Smooth muscle cell (in vitro differentiated cells): ENCODE measurements at regions not wholly inside any gene's neighbourhood (a gene's known extent, or its start where the extent isn't known, plus 50 kb on each side); places are given as distances from the start of the nearest gene placed in this dataset.

ENCODE experiments used
- DNase-seq: peaks from one replicate; lab custom pipeline; 2025; ENCODE audit not compliant: unreplicated experiment; lab: John Stamatoyannopoulos, UW
- H2AFZ ChIP-seq: fragments of 200-600 bp; sonication (generic); 2 replicates; pipeline ENCODE4 v1.6.0; 2016; ENCODE audit warnings: antibody characterized with exemption, low read depth, mild to moderate bottlenecking
- H3F3A ChIP-seq: fragments of 200-600 bp; sonication (generic); 2 replicates; pipeline ENCODE4 v1.6.0; 2017; ENCODE audit warnings: antibody characterized with exemption, low read depth
- H3K27ac ChIP-seq: fragments of 200-600 bp; sonication (generic); 2 replicates; pipeline ENCODE4 v1.5.1; 2016; ENCODE audit warnings: low read depth, mild to moderate bottlenecking
- H3K27me3 ChIP-seq: fragments of 200-600 bp; sonication (generic); 2 replicates; pipeline ENCODE4 v1.6.1; 2016; ENCODE audit warnings: low read depth, mild to moderate bottlenecking
- H3K36me3 ChIP-seq: fragments of 200-600 bp; sonication (generic); 2 replicates; pipeline ENCODE4 v1.5.1; 2016; ENCODE audit warnings: low read depth
- H3K4me1 ChIP-seq: fragments of 200-600 bp; sonication (generic); 2 replicates; pipeline ENCODE4 v1.5.1; 2016; ENCODE audit warnings: low read depth
- H3K4me2 ChIP-seq: fragments of 200-600 bp; sonication (generic); 2 replicates; pipeline ENCODE4 v1.6.0; 2016; ENCODE audit warnings: mild to moderate bottlenecking
- H3K4me3 ChIP-seq: fragments of 200-600 bp; sonication (generic); 2 replicates; pipeline ENCODE4 v1.5.1; 2016; ENCODE audit warnings: mild to moderate bottlenecking
- H3K79me2 ChIP-seq: fragments of 200-600 bp; sonication (generic); 2 replicates; pipeline ENCODE4 v1.6.0; 2016; ENCODE audit warnings: low read depth, mild to moderate bottlenecking
- H3K9ac ChIP-seq: fragments of 200-600 bp; sonication (generic); 2 replicates; pipeline ENCODE4 v1.6.0; 2016; ENCODE audit warnings: low read depth
- H3K9me3 ChIP-seq: fragments of 200-600 bp; sonication (generic); replicated peaks from 2 replicates; pipeline ENCODE4 v1.5.1; 2016; ENCODE audit warnings: low read depth
- H4K20me1 ChIP-seq: fragments of 200-600 bp; sonication (generic); 2 replicates; pipeline ENCODE4 v1.6.0; 2016; ENCODE audit warnings: low read depth
- CTCF ChIP-seq: fragments of 200-600 bp; sonication (generic); IDR thresholded peaks from 2 replicates; pipeline ENCODE4 v1.5.1; 2017; ENCODE audit warnings: borderline replicate concordance, mild to moderate bottlenecking, antibody characterized with exemption; ENCODE audit not compliant: insufficient read depth, poor library complexity, severe bottlenecking
- WGBS: methylation state at CpG from one replicate; pipeline ENCODE4 v1.1.7; 2016; ENCODE audit warnings: low lambda C conversion rate; 5-methylcytosine and 5-hydroxymethylcytosine counted together

- no peaks in the 10 kb centered on the region for H4K20me1 ChIP-seq
- no peak for DNase-seq
- H3K9ac ChIP-seq, result no peak overlapping the region
- no peaks in the 10 kb centered on the region for H3F3A ChIP-seq
- no peak for TF ChIP-seq CTCF
- no peaks in the 10 kb centered on the region for H3K79me2 ChIP-seq
- 92% methylated on average over 2 of the region's 2 CpGs for WGBS
- no peaks in the 10 kb centered on the region for H3K27me3 ChIP-seq
- no peaks in the 10 kb centered on the region for H3K36me3 ChIP-seq
- no peaks in the 10 kb centered on the region for H3K4me1 ChIP-seq
- H2AFZ ChIP-seq, result no peak overlapping the region
- no peak overlapping the region for H3K4me3 ChIP-seq
- no peak overlapping the region for H3K4me2 ChIP-seq
- no peaks in the 10 kb centered on the region for H3K9me3 ChIP-seq
- H3K27ac ChIP-seq, result no peak overlapping the region
Observed at GRCh38 chr6:48307573-48307972, 196.6 kb upstream of the PTCHD4 start.

DNA sequence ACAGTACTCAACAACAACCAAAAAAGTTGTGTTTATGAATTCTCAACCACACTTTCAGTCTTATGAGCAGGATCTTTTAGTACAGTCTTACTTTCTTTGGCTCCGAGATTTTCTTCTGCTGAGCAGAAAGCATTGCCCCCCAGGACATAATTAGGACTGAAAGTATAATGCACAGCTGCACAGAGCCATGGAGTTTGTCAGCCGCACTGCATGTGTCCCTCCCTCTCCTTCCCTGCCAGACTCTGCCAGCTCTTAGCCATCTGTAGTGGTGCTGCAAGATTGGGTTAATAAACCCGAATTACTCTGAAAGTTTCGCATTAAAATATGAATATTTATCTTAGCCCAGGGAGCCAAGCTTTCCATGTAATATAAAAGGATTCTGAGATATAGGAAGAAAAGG lies 179.6 kb upstream of the PTCHD4 start:
- no peak for TF ChIP-seq CTCF

GRCh38 chr6:48289841-48290240 lies 178.8 kb upstream of the PTCHD4 start:
- Histone ChIP-seq H3K4me3 (no peak overlapping the region), H3F3A (no peaks in the 10 kb centered on the region), H3K9ac (no peak overlapping the region), H3K4me2 (no peak overlapping the region), H3K79me2 (no peaks in the 10 kb centered on the region), H3K36me3 (no peaks in the 10 kb centered on the region), H3K9me3 (no peaks in the 10 kb centered on the region), H3K4me1 (no peaks in the 10 kb centered on the region), H3K27me3 (no peaks in the 10 kb centered on the region), H2AFZ (no peak overlapping the region), H3K27ac (no peak overlapping the region), H4K20me1 (no peaks in the 10 kb centered on the region)
- TF ChIP-seq CTCF, result no peak
- 69% methylated on average over 5 of the region's 5 CpGs for WGBS
- DNase-seq, result no peak

More for the DNA sequence above, 179.6 kb upstream of the PTCHD4 start:
- H4K20me1 ChIP-seq, result no peaks in the 10 kb centered on the region
- no peak overlapping the region for H2AFZ ChIP-seq
- no peak overlapping the region for H3K4me3 ChIP-seq
- no peak overlapping the region for H3K9ac ChIP-seq
- H3K27me3 ChIP-seq, result no peaks in the 10 kb centered on the region
- WGBS, result 94% methylated on average over 4 of the region's 4 CpGs
- no peaks in the 10 kb centered on the region for H3K9me3 ChIP-seq
- DNase-seq, result no peak
- H3K79me2 ChIP-seq, result no peaks in the 10 kb centered on the region
- H3K27ac ChIP-seq, result no peak overlapping the region
- H3K36me3 ChIP-seq, result no peaks in the 10 kb centered on the region
- H3F3A ChIP-seq, result no peaks in the 10 kb centered on the region
- no peaks in the 10 kb centered on the region for H3K4me1 ChIP-seq
- H3K4me2 ChIP-seq, result no peak overlapping the region

DNA sequence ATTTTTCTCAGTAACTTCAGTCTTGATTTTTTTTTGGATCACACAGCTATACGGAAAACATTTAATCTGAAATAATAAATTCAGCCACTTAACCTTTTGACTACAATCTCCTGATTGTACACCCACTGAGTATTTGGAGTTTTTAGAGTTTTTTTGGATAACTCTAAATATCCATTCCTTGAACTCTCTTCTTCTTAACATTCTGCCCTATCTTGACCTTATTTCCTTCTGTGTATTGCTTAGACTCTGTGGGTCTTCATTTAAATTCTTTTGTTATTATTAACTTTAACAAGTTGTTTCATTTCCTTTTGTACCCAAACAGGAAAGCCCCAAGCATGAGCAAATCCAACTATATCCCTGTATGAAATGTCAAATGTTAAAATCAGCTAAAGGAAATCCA lies 170.2 kb upstream of the PTCHD4 start:
- H3K4me3 ChIP-seq, result no peak overlapping the region
- H3K4me1 ChIP-seq, result no peaks in the 10 kb centered on the region
- no peaks in the 10 kb centered on the region for H3K27me3 ChIP-seq
- TF ChIP-seq CTCF, result no peak
- H3K4me2 ChIP-seq, result no peak overlapping the region
- H3K9ac ChIP-seq, result no peak overlapping the region
- no peaks in the 10 kb centered on the region for H4K20me1 ChIP-seq
- no peak overlapping the region for H2AFZ ChIP-seq
- H3K79me2 ChIP-seq, result no peaks in the 10 kb centered on the region
- WGBS, result 83% methylated on average over 1 of the region's 1 CpG
- H3K36me3 ChIP-seq, result no peaks in the 10 kb centered on the region
- H3K9me3 ChIP-seq, result no peaks in the 10 kb centered on the region
- DNase-seq, result no peak
- H3K27ac ChIP-seq, result no peak overlapping the region
- no peaks in the 10 kb centered on the region for H3F3A ChIP-seq
